Activated naive CD8-positive, alpha-beta T cell (primary cell): ENCODE measurements at regions not wholly inside any gene's neighbourhood (a gene's known extent, or its start where the extent isn't known, plus 50 kb on each side); places are given as distances from the start of the nearest gene placed in this dataset.

Source experiments
- H3K27ac Mint-ChIP-seq: one replicate; pipeline ENCODE4 v1.8.0; 2021; ENCODE audit warnings: mixed read lengths
- H3K27me3 Mint-ChIP-seq: one replicate; pipeline ENCODE4 v1.8.0; 2021; ENCODE audit warnings: mixed read lengths
- H3K36me3 Mint-ChIP-seq: one replicate; pipeline ENCODE4 v1.8.0; 2021; ENCODE audit warnings: mixed read lengths
- H3K4me1 Mint-ChIP-seq: one replicate; pipeline ENCODE4 v1.8.0; 2021; ENCODE audit warnings: low read depth, mixed read lengths
- H3K4me3 Mint-ChIP-seq: one replicate; pipeline ENCODE4 v1.8.0; 2021; ENCODE audit warnings: mild to moderate bottlenecking, mixed read lengths
- H3K9me3 Mint-ChIP-seq: one replicate; pipeline ENCODE4 v1.8.0; 2021; ENCODE audit warnings: low read depth, mixed read lengths

- Mint-ChIP-seq H3K4me1 (no peaks in the 10 kb centered on the region), H3K36me3 (no peaks in the 10 kb centered on the region), H3K27ac (no peak overlapping the region), H3K4me3 (no peak overlapping the region), H3K27me3 (peaks cover 3% of the 10 kb centered on the region), H3K9me3 (no peaks in the 10 kb centered on the region)
These were observed 283.9 kb upstream of the CRIM1 start for GRCh38 chr2:36071698-36072097.

- no peak overlapping the region for H3K27ac Mint-ChIP-seq
- peaks cover 1% of the 10 kb centered on the region for H3K27me3 Mint-ChIP-seq
- no peaks in the 10 kb centered on the region for H3K9me3 Mint-ChIP-seq
- no peaks in the 10 kb centered on the region for H3K36me3 Mint-ChIP-seq
- no peak overlapping the region for H3K4me3 Mint-ChIP-seq
- H3K4me1 Mint-ChIP-seq: no peaks in the 10 kb centered on the region
These were observed 286.5 kb upstream of the CRIM1 start for GRCh38 chr2:36069074-36069473.

- H3K27me3 Mint-ChIP-seq: peaks cover under 1% of the 10 kb centered on the region
- no peaks in the 10 kb centered on the region for H3K36me3 Mint-ChIP-seq
- H3K9me3 Mint-ChIP-seq: no peaks in the 10 kb centered on the region
- H3K4me3 Mint-ChIP-seq: no peak overlapping the region
- no peak overlapping the region for H3K27ac Mint-ChIP-seq
- no peaks in the 10 kb centered on the region for H3K4me1 Mint-ChIP-seq
These were observed 287.5 kb upstream of the CRIM1 start for GRCh38 chr2:36068086-36068485.

- Mint-ChIP-seq H3K27ac (no peak overlapping the region), H3K9me3 (no peaks in the 10 kb centered on the region), H3K4me1 (peaks cover 8% of the 10 kb centered on the region), H3K27me3 (peaks cover 8% of the 10 kb centered on the region), H3K36me3 (no peaks in the 10 kb centered on the region), H3K4me3 (no peak overlapping the region)
These were observed 295.4 kb upstream of the CRIM1 start for GRCh38 chr2:36060133-36060532.

- H3K4me3 Mint-ChIP-seq: no peak overlapping the region
- H3K27ac Mint-ChIP-seq: no peak overlapping the region
- no peaks in the 10 kb centered on the region for H3K9me3 Mint-ChIP-seq
- peaks cover 8% of the 10 kb centered on the region for H3K4me1 Mint-ChIP-seq
- no peaks in the 10 kb centered on the region for H3K36me3 Mint-ChIP-seq
- peaks cover 8% of the 10 kb centered on the region for H3K27me3 Mint-ChIP-seq
These were observed 295.9 kb upstream of the CRIM1 start for GRCh38 chr2:36059691-36060090.

GRCh38 chr2:36058953-36059352, 296.6 kb upstream of the CRIM1 start:
- Mint-ChIP-seq H3K4me1 (peaks cover 8% of the 10 kb centered on the region), H3K36me3 (no peaks in the 10 kb centered on the region), H3K27me3 (peaks cover 8% of the 10 kb centered on the region), H3K4me3 (no peak overlapping the region), H3K27ac (no peak overlapping the region), H3K9me3 (no peaks in the 10 kb centered on the region)

- H3K9me3 Mint-ChIP-seq: no peaks in the 10 kb centered on the region
- H3K27ac Mint-ChIP-seq: no peak overlapping the region
- peaks cover 8% of the 10 kb centered on the region for H3K4me1 Mint-ChIP-seq
- H3K27me3 Mint-ChIP-seq: peaks cover 8% of the 10 kb centered on the region
- H3K4me3 Mint-ChIP-seq: peak overlapping the region; percentile 18
- no peaks in the 10 kb centered on the region for H3K36me3 Mint-ChIP-seq
These were observed 297.5 kb upstream of the CRIM1 start for GRCh38 chr2:36058076-36058475.

- peaks cover 13% of the 10 kb centered on the region for H3K9me3 Mint-ChIP-seq
- no peaks in the 10 kb centered on the region for H3K27me3 Mint-ChIP-seq
- peaks cover under 1% of the 10 kb centered on the region for H3K4me1 Mint-ChIP-seq
- no peak overlapping the region for H3K4me3 Mint-ChIP-seq
- no peaks in the 10 kb centered on the region for H3K36me3 Mint-ChIP-seq
- H3K27ac Mint-ChIP-seq: no peak overlapping the region
These were observed 302.8 kb upstream of the CRIM1 start for GRCh38 chr2:36052819-36053218.

GRCh38 chr2:36044411-36044810, 311.2 kb upstream of the CRIM1 start:
- no peaks in the 10 kb centered on the region for H3K4me1 Mint-ChIP-seq
- no peak overlapping the region for H3K27ac Mint-ChIP-seq
- peaks cover 6% of the 10 kb centered on the region for H3K9me3 Mint-ChIP-seq
- no peak overlapping the region for H3K4me3 Mint-ChIP-seq
- peaks cover 8% of the 10 kb centered on the region for H3K27me3 Mint-ChIP-seq
- no peaks in the 10 kb centered on the region for H3K36me3 Mint-ChIP-seq

GRCh38 chr2:36035137-36035536, 320.4 kb upstream of the CRIM1 start:
- no peak overlapping the region for H3K4me3 Mint-ChIP-seq
- peaks cover 2% of the 10 kb centered on the region for H3K27me3 Mint-ChIP-seq
- no peak overlapping the region for H3K27ac Mint-ChIP-seq
- no peaks in the 10 kb centered on the region for H3K4me1 Mint-ChIP-seq
- peaks cover 7% of the 10 kb centered on the region for H3K9me3 Mint-ChIP-seq
- peaks cover 3% of the 10 kb centered on the region for H3K36me3 Mint-ChIP-seq

GRCh38 chr2:36032046-36032445, 323.5 kb upstream of the CRIM1 start:
- H3K4me3 Mint-ChIP-seq: no peak overlapping the region
- peaks cover 6% of the 10 kb centered on the region for H3K4me1 Mint-ChIP-seq
- H3K27ac Mint-ChIP-seq: no peak overlapping the region
- peaks cover 3% of the 10 kb centered on the region for H3K36me3 Mint-ChIP-seq
- peaks cover 2% of the 10 kb centered on the region for H3K27me3 Mint-ChIP-seq
- H3K9me3 Mint-ChIP-seq: peaks cover 7% of the 10 kb centered on the region

- peaks cover 2% of the 10 kb centered on the region for H3K27me3 Mint-ChIP-seq
- H3K4me1 Mint-ChIP-seq: peaks cover 6% of the 10 kb centered on the region
- peaks cover 1% of the 10 kb centered on the region for H3K36me3 Mint-ChIP-seq
- H3K9me3 Mint-ChIP-seq: peaks cover 2% of the 10 kb centered on the region
- no peak overlapping the region for H3K27ac Mint-ChIP-seq
- no peak overlapping the region for H3K4me3 Mint-ChIP-seq
These were observed 324.1 kb upstream of the CRIM1 start for GRCh38 chr2:36031471-36031870.

- Mint-ChIP-seq H3K36me3 (no peaks in the 10 kb centered on the region), H3K27me3 (no peaks in the 10 kb centered on the region), H3K4me3 (no peak overlapping the region), H3K27ac (no peak overlapping the region), H3K9me3 (no peaks in the 10 kb centered on the region), H3K4me1 (peaks cover 6% of the 10 kb centered on the region)
These were observed 328.0 kb upstream of the CRIM1 start for GRCh38 chr2:36027616-36028015.

GRCh38 chr2:36013064-36013463, 342.5 kb upstream of the CRIM1 start:
- Mint-ChIP-seq H3K4me3 (no peak overlapping the region), H3K36me3 (no peaks in the 10 kb centered on the region), H3K9me3 (no peaks in the 10 kb centered on the region), H3K27ac (no peak overlapping the region), H3K4me1 (no peaks in the 10 kb centered on the region), H3K27me3 (no peaks in the 10 kb centered on the region)

- Mint-ChIP-seq H3K27me3 (no peaks in the 10 kb centered on the region), H3K36me3 (peaks cover 2% of the 10 kb centered on the region), H3K9me3 (no peaks in the 10 kb centered on the region), H3K4me3 (no peak overlapping the region), H3K27ac (no peak overlapping the region), H3K4me1 (peaks cover 4% of the 10 kb centered on the region)
These were observed 349.1 kb upstream of the CRIM1 start for GRCh38 chr2:36006444-36006843.

- Mint-ChIP-seq H3K27me3 (peaks cover 3% of the 10 kb centered on the region), H3K9me3 (no peaks in the 10 kb centered on the region), H3K4me3 (no peak overlapping the region), H3K27ac (no peak overlapping the region), H3K36me3 (peaks cover 2% of the 10 kb centered on the region), H3K4me1 (peaks cover 4% of the 10 kb centered on the region)
These were observed 352.6 kb upstream of the CRIM1 start for GRCh38 chr2:36002941-36003340.
